Neuron (in vitro differentiated cells): ENCODE measurements at regions not wholly inside any gene's neighbourhood (a gene's known extent, or its start where the extent isn't known, plus 50 kb on each side); places are given as distances from the start of the nearest gene placed in this dataset.

ENCODE experiments used
- H2AFZ ChIP-seq: one replicate; pipeline ENCODE4 v1.6.1; 2013; ENCODE audit warnings: low read depth, mild to moderate bottlenecking, inconsistent platforms, low read length, moderate library complexity
- H3K27me3 ChIP-seq: one replicate; pipeline ENCODE4 v1.6.1; 2013; ENCODE audit warnings: low read length; ENCODE audit not compliant: insufficient read depth
- H3K36me3 ChIP-seq: one replicate; pipeline ENCODE4 v1.6.1; 2013; ENCODE audit warnings: low read length; ENCODE audit not compliant: insufficient read depth
- H3K4me1 ChIP-seq: one replicate; pipeline ENCODE4 v1.6.1; 2013; ENCODE audit warnings: low read length; ENCODE audit not compliant: insufficient read depth
- H3K4me3 ChIP-seq: 2 replicates; pipeline ENCODE4 v1.5.1; 2013; ENCODE audit warnings: mild to moderate bottlenecking, low read length, moderate library complexity
- H3K9me3 ChIP-seq: one replicate; pipeline ENCODE4 v1.6.1; 2013; ENCODE audit warnings: low read length

- H3K4me1 ChIP-seq = peaks cover 15% of the 10 kb centered on the region
- no peaks in the 10 kb centered on the region for H3K27me3 ChIP-seq
- H3K4me3 ChIP-seq = no peak overlapping the region
- peak overlapping the region; percentile 5 for H2AFZ ChIP-seq
- no peaks in the 10 kb centered on the region for H3K36me3 ChIP-seq
- H3K9me3 ChIP-seq = peaks cover under 1% of the 10 kb centered on the region
These were observed 116.0 kb downstream of the TOMM20 start for GRCh38 chr1:235012436-235013210.

- Histone ChIP-seq H3K27me3 (no peaks in the 10 kb centered on the region), H3K4me3 (no peak overlapping the region), H3K9me3 (peaks cover 3% of the 10 kb centered on the region), H2AFZ (no peak overlapping the region), H3K36me3 (no peaks in the 10 kb centered on the region), H3K4me1 (peaks cover 15% of the 10 kb centered on the region)
These were observed 116.8 kb downstream of the TOMM20 start for GRCh38 chr1:235011599-235012435.

- no peak overlapping the region for H2AFZ ChIP-seq
- peaks cover 3% of the 10 kb centered on the region for H3K9me3 ChIP-seq
- H3K36me3 ChIP-seq = no peaks in the 10 kb centered on the region
- H3K4me1 ChIP-seq = peaks cover 15% of the 10 kb centered on the region
- no peak overlapping the region for H3K4me3 ChIP-seq
- no peaks in the 10 kb centered on the region for H3K27me3 ChIP-seq
These were observed 117.5 kb downstream of the TOMM20 start for GRCh38 chr1:235011064-235011598.

- H3K4me3 ChIP-seq = no peak overlapping the region
- no peak overlapping the region for H2AFZ ChIP-seq
- no peaks in the 10 kb centered on the region for H3K27me3 ChIP-seq
- H3K4me1 ChIP-seq = peaks cover 15% of the 10 kb centered on the region
- H3K36me3 ChIP-seq = no peaks in the 10 kb centered on the region
- peaks cover 3% of the 10 kb centered on the region for H3K9me3 ChIP-seq
These were observed 118.9 kb downstream of the TOMM20 start for GRCh38 chr1:235009561-235010306.

GRCh38 chr1:235009074-235009473 lies 119.6 kb downstream of the TOMM20 start:
- H3K9me3 ChIP-seq = peaks cover 3% of the 10 kb centered on the region
- H3K4me1 ChIP-seq = peaks cover 15% of the 10 kb centered on the region
- H3K27me3 ChIP-seq = no peaks in the 10 kb centered on the region
- H2AFZ ChIP-seq = no peak overlapping the region
- no peaks in the 10 kb centered on the region for H3K36me3 ChIP-seq
- H3K4me3 ChIP-seq = no peak overlapping the region

GRCh38 chr1:235008239-235008638 lies 120.4 kb downstream of the TOMM20 start:
- peaks cover 13% of the 10 kb centered on the region for H3K4me1 ChIP-seq
- no peaks in the 10 kb centered on the region for H3K36me3 ChIP-seq
- no peak overlapping the region for H2AFZ ChIP-seq
- peaks cover 3% of the 10 kb centered on the region for H3K9me3 ChIP-seq
- no peaks in the 10 kb centered on the region for H3K27me3 ChIP-seq
- no peak overlapping the region for H3K4me3 ChIP-seq

- Histone ChIP-seq H3K27me3 (no peaks in the 10 kb centered on the region), H3K36me3 (no peaks in the 10 kb centered on the region), H3K4me3 (no peak overlapping the region), H2AFZ (no peak overlapping the region), H3K9me3 (peaks cover 3% of the 10 kb centered on the region), H3K4me1 (no peaks in the 10 kb centered on the region)
These were observed 121.8 kb downstream of the TOMM20 start for GRCh38 chr1:235006816-235007215.

- H3K9me3 ChIP-seq = peaks cover 3% of the 10 kb centered on the region
- H3K4me1 ChIP-seq = no peaks in the 10 kb centered on the region
- no peaks in the 10 kb centered on the region for H3K27me3 ChIP-seq
- H3K4me3 ChIP-seq = no peak overlapping the region
- no peaks in the 10 kb centered on the region for H3K36me3 ChIP-seq
- H2AFZ ChIP-seq = no peak overlapping the region
These were observed 122.4 kb downstream of the TOMM20 start for GRCh38 chr1:235006132-235006721.

GRCh38 chr1:235004840-235005391 lies 123.7 kb downstream of the TOMM20 start:
- H3K4me3 ChIP-seq = no peak overlapping the region
- H2AFZ ChIP-seq = no peak overlapping the region
- no peaks in the 10 kb centered on the region for H3K36me3 ChIP-seq
- no peaks in the 10 kb centered on the region for H3K4me1 ChIP-seq
- peaks cover 3% of the 10 kb centered on the region for H3K9me3 ChIP-seq
- no peaks in the 10 kb centered on the region for H3K27me3 ChIP-seq

GRCh38 chr1:235004276-235004675 lies 124.4 kb downstream of the TOMM20 start:
- no peak overlapping the region for H2AFZ ChIP-seq
- H3K36me3 ChIP-seq = no peaks in the 10 kb centered on the region
- H3K4me3 ChIP-seq = no peak overlapping the region
- peaks cover 5% of the 10 kb centered on the region for H3K9me3 ChIP-seq
- H3K27me3 ChIP-seq = no peaks in the 10 kb centered on the region
- H3K4me1 ChIP-seq = no peaks in the 10 kb centered on the region

GRCh38 chr1:235002706-235003300 lies 125.8 kb downstream of the TOMM20 start:
- H3K27me3 ChIP-seq = no peaks in the 10 kb centered on the region

GRCh38 chr1:234999513-234999940 lies 129.1 kb downstream of the TOMM20 start:
- no peaks in the 10 kb centered on the region for H3K36me3 ChIP-seq
- no peaks in the 10 kb centered on the region for H3K27me3 ChIP-seq
- H3K4me1 ChIP-seq = no peaks in the 10 kb centered on the region
- H3K4me3 ChIP-seq = no peak overlapping the region
- no peak overlapping the region for H2AFZ ChIP-seq
- H3K9me3 ChIP-seq = peaks cover 2% of the 10 kb centered on the region

More at GRCh38 chr1:235002706-235003300, 125.8 kb downstream of the TOMM20 start:
- Histone ChIP-seq H3K36me3 (no peaks in the 10 kb centered on the region), H3K4me1 (no peaks in the 10 kb centered on the region), H3K9me3 (peaks cover 5% of the 10 kb centered on the region), H3K4me3 (no peak overlapping the region), H2AFZ (no peak overlapping the region)
